Prostate gland (tissue), 2 donors: ENCODE measurements at regions not wholly inside any gene's neighbourhood (a gene's known extent, or its start where the extent isn't known, plus 50 kb on each side); places are given as distances from the start of the nearest gene placed in this dataset.

Source experiments
- DNase-seq: peaks from one replicate; pipeline ENCODE4 v3.0.0-alpha.2; 2019; ENCODE audit warnings: low spot score
- H3K27ac ChIP-seq, 2 donors: fragments of 200-600 bp; sonication (generic); 2 replicates each; pipeline ENCODE4 v1.5.1; 2017 to 2019
- H3K27me3 ChIP-seq: fragments of 200-600 bp; sonication (generic); replicated peaks from 2 replicates; pipeline ENCODE4 v1.5.1; 2019; ENCODE audit not compliant: insufficient read depth
- H3K36me3 ChIP-seq, 2 donors: fragments of 200-600 bp; sonication (generic); 1 replicate in 1 of 2; 2 replicates in 1 of 2; pipeline versions ENCODE4 v1.5.1 to v1.8.1; 2017 to 2019
- H3K4me1 ChIP-seq: fragments of 200-600 bp; sonication (generic); replicated peaks from 2 replicates; pipeline ENCODE4 v1.5.1; 2019
- H3K4me3 ChIP-seq, 2 donors: fragments of 200-600 bp; sonication (generic); 2 replicates each; pipeline ENCODE4 v1.5.1; 2017 to 2019
- H3K9me3 ChIP-seq: fragments of 200-600 bp; sonication (generic); 2 replicates; pipeline ENCODE4 v1.5.1; 2017
- POLR2A ChIP-seq: fragments of 450-650 bp; IDR thresholded peaks from one replicate; pipeline ENCODE4 v1.6.1; 2016; ENCODE audit warnings: antibody characterized with exemption, mild to moderate bottlenecking
- POLR2AphosphoS5 ChIP-seq: sonication (generic); formaldehyde crosslinking; IDR thresholded peaks from one replicate; pipeline ENCODE4 v1.6.1; 2017; ENCODE audit warnings: antibody characterized with exemption
- WGBS: methylation state at CpG from one replicate; pipeline ENCODE4 v1.1.5; 2018; 5-methylcytosine and 5-hydroxymethylcytosine counted together
- intact Hi-C: fragments of 100-400 bp; cut with DNase I; formaldehyde crosslinking; loops from one replicate; pipeline ENCODE4 v1.14.2; 2022
- TF ChIP-seq, protein P1 (sequence below), 4 experiments: fragments of 200-600 bp in 2 of 4; fragments of 450-650 bp in 2 of 4; sonication (generic) in 2 of 4; IDR thresholded peaks; 1 replicate in 3 of 4; 2 replicates in 1 of 4; pipeline ENCODE4 v1.5.1; 2016 to 2019; ENCODE audit warnings: antibody characterized with exemption in 4 of 4, mild to moderate bottlenecking in 2 of 4, moderate library complexity in 2 of 4

GRCh38 chr1:209403921-209404320 lies 179.6 kb upstream of the CAMK1G start:
- 85% methylated on average over 7 of the region's 7 CpGs for whole genome bisulfite sequencing
- no peak for DNase-seq
- intact Hi-C loops = no loop called here

DNA sequence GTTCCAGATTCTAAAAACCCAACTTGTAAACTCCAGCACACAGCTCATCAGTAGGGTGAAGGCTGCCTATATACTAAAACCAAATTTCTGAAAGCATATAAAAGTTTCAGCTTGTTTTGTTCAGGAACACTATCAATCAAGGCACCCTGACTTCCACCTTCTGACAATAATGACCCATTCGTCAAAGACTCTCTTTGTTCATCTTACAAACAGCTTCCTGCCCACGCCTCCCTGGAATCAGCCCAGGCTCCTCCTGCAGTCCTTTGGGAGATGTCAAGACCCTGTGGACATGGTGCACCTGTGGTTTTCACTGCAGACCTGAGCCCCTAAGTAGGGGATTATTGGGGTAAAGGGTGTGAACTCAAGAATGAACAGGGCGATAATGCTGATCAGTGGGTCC lies 178.9 kb upstream of the CAMK1G start:
- Histone ChIP-seq H3K4me1 (no peaks in the 10 kb centered on the region), H3K4me3 (no peak overlapping the region), H3K27ac (no peak overlapping the region), H3K27me3 (no peaks in the 10 kb centered on the region), H3K36me3 (no peaks in the 10 kb centered on the region), H3K9me3 (no peaks in the 10 kb centered on the region)
- WGBS = 45% methylated on average over 3 of the region's 3 CpGs
- intact Hi-C loops = no loop called here
- TF ChIP-seq POLR2AphosphoS5 = no peak
- TF ChIP-seq, protein P1, sequence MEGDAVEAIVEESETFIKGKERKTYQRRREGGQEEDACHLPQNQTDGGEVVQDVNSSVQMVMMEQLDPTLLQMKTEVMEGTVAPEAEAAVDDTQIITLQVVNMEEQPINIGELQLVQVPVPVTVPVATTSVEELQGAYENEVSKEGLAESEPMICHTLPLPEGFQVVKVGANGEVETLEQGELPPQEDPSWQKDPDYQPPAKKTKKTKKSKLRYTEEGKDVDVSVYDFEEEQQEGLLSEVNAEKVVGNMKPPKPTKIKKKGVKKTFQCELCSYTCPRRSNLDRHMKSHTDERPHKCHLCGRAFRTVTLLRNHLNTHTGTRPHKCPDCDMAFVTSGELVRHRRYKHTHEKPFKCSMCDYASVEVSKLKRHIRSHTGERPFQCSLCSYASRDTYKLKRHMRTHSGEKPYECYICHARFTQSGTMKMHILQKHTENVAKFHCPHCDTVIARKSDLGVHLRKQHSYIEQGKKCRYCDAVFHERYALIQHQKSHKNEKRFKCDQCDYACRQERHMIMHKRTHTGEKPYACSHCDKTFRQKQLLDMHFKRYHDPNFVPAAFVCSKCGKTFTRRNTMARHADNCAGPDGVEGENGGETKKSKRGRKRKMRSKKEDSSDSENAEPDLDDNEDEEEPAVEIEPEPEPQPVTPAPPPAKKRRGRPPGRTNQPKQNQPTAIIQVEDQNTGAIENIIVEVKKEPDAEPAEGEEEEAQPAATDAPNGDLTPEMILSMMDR (IDR thresholded peaks at IDR 0.05) = no peak
- TF ChIP-seq POLR2A = no peak
- DNase-seq = no peak

More at GRCh38 chr1:209403921-209404320, 179.6 kb upstream of the CAMK1G start:
- Histone ChIP-seq H3K4me1 (no peaks in the 10 kb centered on the region), H3K27ac (no peak overlapping the region), H3K9me3 (no peaks in the 10 kb centered on the region), H3K4me3 (no peak overlapping the region), H3K36me3 (no peaks in the 10 kb centered on the region), H3K27me3 (no peaks in the 10 kb centered on the region)
- TF ChIP-seq POLR2AphosphoS5 (no peak), POLR2A (no peak)
- TF ChIP-seq, protein P1 (IDR thresholded peaks at IDR 0.05) = no peak

GRCh38 chr1:209405183-209405814 lies 178.2 kb upstream of the CAMK1G start:
- Histone ChIP-seq H3K4me3 (no peak overlapping the region), H3K27me3 (no peaks in the 10 kb centered on the region), H3K9me3 (no peaks in the 10 kb centered on the region), H3K36me3 (no peaks in the 10 kb centered on the region), H3K27ac (no peak overlapping the region), H3K4me1 (no peaks in the 10 kb centered on the region)
- WGBS = 32% methylated on average over 5 of the region's 5 CpGs
- no peak for DNase-seq
- TF ChIP-seq POLR2A (no peak), POLR2AphosphoS5 (no peak)
- TF ChIP-seq, protein P1 (IDR thresholded peaks at IDR 0.05) = no peak
- intact Hi-C loops = no loop called here

DNA sequence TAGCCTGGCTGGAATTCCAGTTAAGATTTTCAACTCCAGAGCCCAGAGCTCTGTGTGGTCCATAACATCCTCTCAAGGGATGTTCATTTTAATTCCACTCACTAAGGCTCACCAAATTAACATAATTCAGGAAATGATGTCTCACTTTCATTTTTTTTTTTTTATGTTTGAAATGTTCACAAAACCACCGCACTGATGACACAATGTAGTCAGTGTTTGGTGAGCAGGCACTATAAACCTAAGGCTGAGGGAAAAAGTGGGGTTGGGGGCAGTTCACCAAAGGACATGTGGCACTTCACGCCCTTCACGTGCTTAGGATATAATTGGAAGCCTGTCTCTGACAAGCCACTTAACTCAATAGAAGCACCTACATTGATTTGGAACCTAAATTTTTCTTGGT lies 177.3 kb upstream of the CAMK1G start:
- no peaks in the 10 kb centered on the region for H3K9me3 ChIP-seq
- TF ChIP-seq, protein P1 (IDR thresholded peaks at IDR 0.05) = no peak
- TF ChIP-seq POLR2A (no peak), POLR2AphosphoS5 (no peak)
- intact Hi-C loops = no loop called here
- H3K27ac ChIP-seq = no peak overlapping the region
- no peaks in the 10 kb centered on the region for H3K36me3 ChIP-seq
- H3K4me3 ChIP-seq = no peak overlapping the region
- no peak for DNase-seq
- 85% methylated on average over 3 of the region's 3 CpGs for WGBS
- no peaks in the 10 kb centered on the region for H3K27me3 ChIP-seq
- no peaks in the 10 kb centered on the region for H3K4me1 ChIP-seq

- no peaks in the 10 kb centered on the region for H3K36me3 ChIP-seq
- no peaks in the 10 kb centered on the region for H3K9me3 ChIP-seq
- WGBS = 96% methylated on average over 2 of the region's 2 CpGs
Measured at GRCh38 chr1:209406595-209406994, 176.9 kb upstream of the CAMK1G start.

More at GRCh38 chr1:209406595-209406994, 176.9 kb upstream of the CAMK1G start:
- Histone ChIP-seq H3K4me1 (no peaks in the 10 kb centered on the region), H3K4me3 (no peak overlapping the region), H3K27ac (no peak overlapping the region), H3K27me3 (no peaks in the 10 kb centered on the region)
- intact Hi-C loops = no loop called here
- TF ChIP-seq, protein P1 (IDR thresholded peaks at IDR 0.05) = no peak
- TF ChIP-seq POLR2AphosphoS5 = no peak
- TF ChIP-seq POLR2A = no peak
- no peak for DNase-seq
